GM18502 (cell line): ENCODE measurements at regions not wholly inside any gene's neighbourhood (a gene's known extent, or its start where the extent isn't known, plus 50 kb on each side); places are given as distances from the start of the nearest gene placed in this dataset.

ENCODE experiments used
- ATAC-seq: cut with Tn5 transposase; IDR thresholded peaks from one replicate; pipeline ENCODE4 v1.9.1; 2021; ENCODE audit warnings: mild to moderate bottlenecking; ENCODE audit not compliant: unreplicated experiment, poor library complexity

DNA sequence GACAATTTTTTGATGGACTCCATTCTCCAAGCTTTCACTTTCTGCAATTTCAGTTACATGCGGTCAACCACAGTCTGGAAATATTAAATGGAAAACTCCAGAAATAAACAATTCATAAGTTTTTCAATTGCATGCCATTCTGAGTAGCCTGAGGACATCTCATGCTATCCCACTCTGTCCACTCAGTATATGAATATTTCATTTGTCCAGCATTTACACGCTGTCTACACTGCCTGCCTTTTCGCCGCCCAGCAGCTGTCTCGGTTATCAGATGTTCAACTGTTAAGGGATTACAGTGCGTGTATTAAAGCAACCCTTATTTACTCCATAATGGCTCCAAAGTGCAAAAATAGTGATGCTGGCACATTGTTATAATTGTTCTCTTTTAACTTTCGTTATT is 116.3 kb downstream of the ADSS2 start:
- ATAC-seq: no peak

GRCh38 chr1:244336232-244336899 is 115.3 kb downstream of the ADSS2 start:
- ATAC-seq: no peak

DNA sequence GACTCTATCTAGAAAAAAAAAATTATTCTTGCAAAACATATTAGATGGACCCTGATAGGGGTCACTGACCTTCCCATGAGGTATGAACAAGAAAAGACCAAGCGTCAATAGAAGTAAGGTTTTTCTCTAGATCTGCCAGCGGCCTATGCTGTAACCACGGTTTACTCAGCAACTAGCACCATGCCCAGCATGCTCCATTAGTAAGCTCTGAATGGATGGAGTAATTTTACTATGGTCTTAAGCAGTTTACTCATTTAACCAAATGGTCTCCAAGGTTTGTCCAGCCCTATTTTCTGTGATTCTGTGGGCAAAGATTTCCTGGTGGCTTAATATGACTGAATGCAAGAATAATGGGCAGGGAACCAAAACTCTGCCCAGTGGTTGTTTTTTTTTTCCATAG is 113.9 kb downstream of the ADSS2 start:
- ATAC-seq: no peak

- no peak for ATAC-seq
Measured at GRCh38 chr1:244339073-244339692, 112.5 kb downstream of the ADSS2 start.

DNA sequence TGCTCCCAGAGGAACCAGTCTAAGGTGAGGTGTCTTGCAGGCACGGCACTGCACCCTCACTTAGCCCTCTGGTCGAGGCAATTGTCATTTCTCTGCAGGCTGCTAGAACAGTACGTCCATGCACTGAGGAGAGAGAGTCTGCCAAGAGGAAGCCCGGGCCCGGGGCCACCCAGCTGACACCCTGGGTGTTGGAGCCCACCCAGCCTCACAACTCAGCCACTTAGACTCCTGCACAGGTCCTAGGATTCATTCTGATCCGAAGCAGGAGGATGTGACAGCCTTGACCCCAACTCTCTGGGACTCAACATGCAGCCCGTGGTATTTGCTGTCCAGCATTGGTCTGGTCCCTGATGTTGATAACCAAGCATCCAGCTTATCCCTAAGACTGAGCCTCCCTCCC is 111.9 kb downstream of the ADSS2 start:
- ATAC-seq: no peak

DNA sequence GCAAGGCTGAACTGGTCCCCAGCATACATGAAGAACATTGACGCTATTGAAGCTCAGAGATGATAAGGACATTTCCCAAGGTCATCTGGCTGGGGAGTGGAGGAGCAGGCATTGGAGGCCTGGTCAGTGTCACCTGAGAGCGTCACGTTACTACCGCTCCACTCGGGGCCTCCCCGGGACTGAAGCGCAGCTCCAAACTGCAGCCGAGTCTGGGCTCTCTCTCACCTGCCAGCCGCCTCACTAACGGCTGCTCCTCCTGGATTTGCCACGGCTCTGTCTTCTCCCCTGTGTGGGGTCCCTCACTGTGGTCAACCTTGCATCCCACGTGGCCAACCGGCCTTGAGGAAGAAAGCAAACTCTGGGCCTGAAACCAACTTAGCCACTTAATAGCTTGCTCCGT is 111.3 kb downstream of the ADSS2 start:
- ATAC-seq: no peak

DNA sequence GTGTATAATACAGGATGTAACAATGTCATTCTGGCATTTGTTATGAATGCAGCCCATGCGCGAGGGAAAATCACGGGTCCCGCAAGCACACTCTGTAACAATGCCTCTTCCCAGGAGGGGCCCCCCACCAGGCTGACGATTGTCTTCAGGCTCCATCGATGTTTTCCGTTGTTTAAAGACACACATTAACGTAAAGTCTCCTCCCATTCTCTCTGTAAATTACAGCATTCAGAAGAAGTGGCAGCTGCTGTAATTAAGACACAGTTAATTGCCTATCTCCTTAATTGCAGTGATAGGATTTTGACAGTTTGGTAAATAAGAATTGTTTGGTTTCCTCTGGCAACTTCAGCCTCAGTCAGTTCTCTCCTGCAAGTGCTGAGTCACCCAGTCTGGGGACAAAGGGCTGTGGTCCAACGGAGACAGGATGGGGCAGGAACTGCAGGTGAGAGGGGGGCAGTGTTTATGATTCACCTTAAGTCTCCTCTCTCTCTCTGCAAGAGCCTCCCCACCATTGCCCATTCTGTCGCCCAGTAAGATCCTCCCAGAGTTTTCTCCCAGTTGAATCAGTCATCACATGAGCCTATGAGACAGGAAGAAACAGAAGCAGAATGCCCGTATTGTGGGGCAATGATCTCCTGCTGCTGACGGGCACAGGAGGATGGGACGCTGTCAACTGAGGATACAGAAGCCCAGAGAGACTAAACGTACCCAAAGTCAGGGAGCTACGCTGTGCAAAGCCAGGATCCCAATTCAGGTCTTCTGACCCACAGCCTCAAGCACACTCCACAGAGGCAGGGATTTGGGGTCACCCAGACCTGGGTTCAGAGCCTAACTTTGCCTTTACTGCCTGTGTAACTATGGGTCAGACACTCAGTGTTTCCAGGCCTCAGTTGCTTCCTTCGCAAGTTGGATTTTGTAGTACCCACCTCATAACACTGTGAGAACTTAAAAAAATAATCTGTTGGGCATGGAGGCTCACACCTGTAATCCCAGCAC is 110.0 kb downstream of the ADSS2 start:
- no peak for ATAC-seq

- ATAC-seq: no peak
Measured at GRCh38 chr1:244344001-244344400, 107.7 kb downstream of the ADSS2 start.

DNA sequence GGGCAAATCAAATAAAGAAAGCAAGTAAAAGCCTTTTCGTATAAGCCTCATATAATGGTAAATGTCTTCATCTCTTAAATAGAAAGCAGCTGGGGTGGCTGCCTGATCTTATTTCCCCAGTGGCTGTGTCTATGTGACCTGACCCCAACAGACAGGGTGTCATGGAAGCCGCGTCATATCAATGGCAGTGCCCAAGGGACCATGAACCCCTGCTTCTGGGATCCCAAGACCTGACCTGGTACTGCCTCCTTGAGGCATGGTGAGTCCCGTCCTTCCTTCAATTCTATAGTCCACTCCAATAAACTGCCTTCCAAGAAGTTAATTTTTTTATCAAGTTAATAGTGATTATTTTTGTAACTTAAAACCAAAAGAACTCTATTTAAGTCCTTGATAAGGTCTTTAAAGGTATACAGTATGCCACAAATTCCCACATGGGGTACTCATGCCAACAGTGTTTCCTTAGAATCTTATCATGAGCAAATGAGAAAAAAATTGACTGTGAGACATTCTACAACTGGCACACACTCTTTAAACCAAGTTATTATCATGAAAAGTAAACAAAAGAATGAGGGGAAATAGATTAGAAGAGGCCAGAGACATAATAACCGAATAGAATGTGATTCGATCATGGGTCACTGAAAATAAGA is 104.6 kb downstream of the ADSS2 start:
- no peak for ATAC-seq

GRCh38 chr1:244347942-244348341 is 103.8 kb downstream of the ADSS2 start:
- no peak for ATAC-seq

DNA sequence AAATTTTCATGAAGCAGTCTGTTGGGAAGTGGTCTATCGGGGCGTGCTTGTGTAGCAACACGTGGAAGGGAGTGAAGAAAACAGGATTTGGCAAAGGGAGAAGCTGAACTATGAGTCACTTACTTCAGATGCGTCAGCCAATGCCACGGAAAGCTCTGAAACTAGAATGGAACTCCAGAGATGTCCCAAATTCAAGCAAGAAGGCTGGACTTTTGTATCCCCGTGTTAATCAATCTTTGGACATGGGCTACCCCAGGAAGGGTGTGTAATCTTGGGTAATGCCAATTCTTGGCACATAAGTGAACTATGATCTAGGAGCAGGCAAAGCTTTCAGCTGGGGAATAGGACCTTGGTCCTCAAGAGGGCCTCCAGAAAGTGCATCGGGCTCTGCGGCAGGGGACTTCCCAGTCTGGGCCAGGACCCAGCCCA is 102.6 kb downstream of the ADSS2 start:
- no peak for ATAC-seq

DNA sequence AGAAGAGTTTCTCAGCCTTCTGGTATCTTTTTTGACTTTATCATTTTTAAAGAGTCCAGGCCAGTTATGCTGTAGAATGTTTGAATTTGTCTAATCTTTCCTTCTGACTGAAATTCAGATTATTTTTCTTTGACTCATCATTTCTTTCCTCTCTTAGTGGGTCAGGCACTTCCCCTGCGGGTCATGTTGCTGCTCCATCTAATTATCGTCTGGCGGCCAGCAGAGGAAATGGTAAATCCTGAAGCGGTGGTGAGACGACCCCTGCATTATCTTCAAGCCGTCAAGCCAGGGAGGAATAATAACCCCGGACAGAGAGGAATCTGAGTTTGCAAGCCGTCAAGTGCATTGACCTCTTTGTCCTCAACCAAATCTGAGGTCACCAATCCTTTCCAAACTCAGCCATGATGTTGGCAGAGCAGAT is 102.1 kb downstream of the ADSS2 start:
- ATAC-seq: no peak

DNA sequence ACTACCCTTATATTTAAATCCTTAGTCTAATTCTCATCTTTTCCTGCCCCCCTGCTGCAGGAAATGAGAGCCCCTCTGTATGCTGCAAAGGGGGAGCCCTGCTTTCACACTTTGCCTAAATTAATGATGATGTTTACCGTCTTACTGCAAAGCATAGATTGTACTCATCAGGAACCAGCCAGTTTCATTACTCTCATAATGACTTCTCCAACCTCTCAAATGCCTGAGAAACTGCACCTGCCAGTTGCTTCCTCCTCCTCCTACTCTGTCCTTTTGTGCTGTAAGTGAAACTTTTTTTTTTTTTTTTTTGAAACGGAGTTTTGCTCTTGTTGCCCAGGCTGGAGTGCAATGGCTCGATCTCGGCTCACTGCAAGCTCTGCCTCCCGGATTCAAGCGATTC is 101.7 kb downstream of the ADSS2 start:
- peak; percentile 86 for ATAC-seq

DNA sequence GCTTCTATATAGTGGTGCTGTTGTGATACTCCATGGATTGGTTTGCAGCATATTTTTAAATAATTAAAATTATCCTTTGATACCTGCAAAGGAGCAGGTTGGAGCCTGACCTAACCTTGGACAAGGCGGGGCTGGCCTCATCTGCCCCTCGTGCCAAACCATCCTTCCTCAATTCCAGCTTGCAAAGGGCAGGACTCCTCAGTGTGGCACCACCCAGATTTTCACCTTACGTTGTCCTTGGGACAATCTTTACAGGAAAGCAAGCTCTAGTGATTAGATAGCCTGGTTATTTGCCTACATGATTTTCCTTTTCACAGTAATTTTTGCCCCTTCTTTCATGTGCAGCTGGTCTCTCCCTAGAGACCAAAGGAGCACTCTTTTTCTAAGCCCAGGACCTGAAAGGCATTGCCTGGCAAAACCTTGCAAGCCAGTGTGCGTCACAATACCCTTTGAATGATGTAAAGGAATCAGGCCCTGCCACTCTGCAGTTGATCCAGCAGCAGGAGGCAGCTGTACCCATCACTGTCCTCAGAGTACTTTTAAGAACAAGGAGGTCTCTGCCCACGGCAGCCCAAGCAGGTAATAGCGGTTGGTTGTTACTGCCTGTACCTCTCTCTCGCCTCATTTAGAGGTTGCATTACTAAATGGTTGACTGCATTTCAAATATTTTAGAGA is 99.4 kb downstream of the ADSS2 start:
- ATAC-seq: no peak

GRCh38 chr1:244353551-244354091 is 98.1 kb downstream of the ADSS2 start:
- peak; percentile 65 for ATAC-seq

- ATAC-seq: no peak
Measured at GRCh38 chr1:244354810-244355278, 96.9 kb downstream of the ADSS2 start.

DNA sequence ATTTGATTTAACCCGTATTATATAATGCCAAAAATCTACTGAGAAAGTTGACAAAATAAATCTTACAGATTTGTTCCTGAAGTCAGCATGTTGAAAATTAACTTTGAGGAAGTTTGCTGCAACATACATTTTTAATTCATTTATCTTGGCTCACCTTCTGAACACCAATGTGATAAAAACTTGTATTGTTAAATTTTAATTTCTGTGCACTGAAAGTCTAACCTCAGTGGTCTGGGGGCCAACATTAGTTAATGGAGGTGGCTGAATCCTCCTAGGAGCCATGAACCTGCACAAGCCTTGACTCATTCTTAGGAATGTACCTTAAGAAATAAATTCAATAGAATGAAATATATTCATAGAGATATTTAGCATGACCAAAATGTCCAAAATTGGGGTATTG is 95.3 kb downstream of the ADSS2 start:
- no peak for ATAC-seq
